Upper lobe of right lung (tissue), 1 donor: ENCODE measurements at regions not wholly inside any gene's neighbourhood (a gene's known extent, or its start where the extent isn't known, plus 50 kb on each side); places are given as distances from the start of the nearest gene placed in this dataset.

ENCODE experiments used
- ATAC-seq: fragments of 200-7000 bp; cut with Tn5 transposase; one replicate; pipeline ENCODE4 v1.9.1; 2020; ENCODE audit warnings: mild to moderate bottlenecking, moderate library complexity
- DNase-seq: peaks from one replicate; pipeline ENCODE4 v3.0.0-alpha.2; 2020
- H3K27ac ChIP-seq: fragments of 200-600 bp; one replicate; pipeline ENCODE4 v1.8.0; 2022
- H3K27me3 ChIP-seq: fragments of 200-600 bp; one replicate; pipeline ENCODE4 v1.8.0; 2022; ENCODE audit warnings: mild to moderate bottlenecking
- H3K36me3 ChIP-seq: fragments of 200-600 bp; one replicate; pipeline ENCODE4 v1.8.0; 2022
- H3K4me1 ChIP-seq: fragments of 200-600 bp; one replicate; pipeline ENCODE4 v1.8.0; 2022
- H3K4me3 ChIP-seq: fragments of 200-600 bp; one replicate; pipeline ENCODE4 v1.8.0; 2022; ENCODE audit warnings: mild to moderate bottlenecking
- H3K9me3 ChIP-seq: fragments of 200-600 bp; one replicate; pipeline ENCODE4 v1.8.0; 2022
- intact Hi-C: fragments of 100-400 bp; cut with DNase I; formaldehyde crosslinking; loops from one replicate; pipeline ENCODE4 v1.11.0; 2022
- TF ChIP-seq, protein P1 (sequence below): fragments of 200-600 bp; IDR thresholded peaks from one replicate; pipeline ENCODE4 v1.8.0; 2022; ENCODE audit warnings: antibody characterized with exemption
- donor health status: DM: no; HTN: yes; CAD: no; lungs with severe emphysema.

DNA sequence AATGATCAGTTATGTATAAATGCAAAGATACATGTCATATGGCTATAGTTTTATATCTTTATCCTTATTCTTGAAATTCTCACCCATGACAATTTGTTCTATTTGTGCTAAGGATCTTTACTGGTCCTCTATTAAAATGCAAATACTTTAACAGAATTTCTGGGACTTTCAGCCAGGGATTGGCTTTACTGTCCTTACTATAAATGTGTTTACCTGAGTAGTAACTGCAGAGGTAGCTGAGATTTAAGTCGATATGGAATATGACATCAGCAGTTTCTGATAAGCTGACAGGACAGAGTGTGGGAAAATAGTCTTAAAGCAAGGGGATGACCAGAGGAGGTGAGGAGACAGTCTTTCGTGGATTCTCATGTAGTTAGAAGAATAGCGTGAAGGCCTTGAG is 206.4 kb downstream of the DIO2 start:
- TF ChIP-seq, protein P1, sequence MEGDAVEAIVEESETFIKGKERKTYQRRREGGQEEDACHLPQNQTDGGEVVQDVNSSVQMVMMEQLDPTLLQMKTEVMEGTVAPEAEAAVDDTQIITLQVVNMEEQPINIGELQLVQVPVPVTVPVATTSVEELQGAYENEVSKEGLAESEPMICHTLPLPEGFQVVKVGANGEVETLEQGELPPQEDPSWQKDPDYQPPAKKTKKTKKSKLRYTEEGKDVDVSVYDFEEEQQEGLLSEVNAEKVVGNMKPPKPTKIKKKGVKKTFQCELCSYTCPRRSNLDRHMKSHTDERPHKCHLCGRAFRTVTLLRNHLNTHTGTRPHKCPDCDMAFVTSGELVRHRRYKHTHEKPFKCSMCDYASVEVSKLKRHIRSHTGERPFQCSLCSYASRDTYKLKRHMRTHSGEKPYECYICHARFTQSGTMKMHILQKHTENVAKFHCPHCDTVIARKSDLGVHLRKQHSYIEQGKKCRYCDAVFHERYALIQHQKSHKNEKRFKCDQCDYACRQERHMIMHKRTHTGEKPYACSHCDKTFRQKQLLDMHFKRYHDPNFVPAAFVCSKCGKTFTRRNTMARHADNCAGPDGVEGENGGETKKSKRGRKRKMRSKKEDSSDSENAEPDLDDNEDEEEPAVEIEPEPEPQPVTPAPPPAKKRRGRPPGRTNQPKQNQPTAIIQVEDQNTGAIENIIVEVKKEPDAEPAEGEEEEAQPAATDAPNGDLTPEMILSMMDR = no peak
- H3K4me1 ChIP-seq = no peaks in the 10 kb centered on the region
- H3K4me3 ChIP-seq = no peak overlapping the region
- H3K27ac ChIP-seq = no peak overlapping the region
- DNase-seq (no peak), ATAC-seq (no peak)
- intact Hi-C loops = no loop called here
- no peaks in the 10 kb centered on the region for H3K36me3 ChIP-seq
- no peaks in the 10 kb centered on the region for H3K27me3 ChIP-seq
- no peaks in the 10 kb centered on the region for H3K9me3 ChIP-seq

DNA sequence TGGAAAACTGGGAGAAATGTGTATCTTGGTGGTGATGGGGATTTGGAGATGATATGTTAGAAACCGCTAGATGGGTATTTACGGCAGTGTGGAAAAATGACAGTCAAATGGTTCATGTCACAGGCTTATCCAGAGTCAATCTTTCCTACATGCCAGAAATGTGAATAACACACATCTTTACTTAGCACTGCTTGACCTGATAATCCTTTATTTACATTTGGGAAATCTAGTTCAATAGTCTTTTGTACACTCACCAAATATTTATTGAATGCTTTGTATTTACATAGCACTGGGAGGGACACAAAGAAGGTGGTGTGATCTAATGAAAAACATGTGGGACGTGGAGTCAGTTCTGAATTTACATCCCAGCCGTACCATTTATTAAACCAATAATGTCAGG is 208.2 kb downstream of the DIO2 start:
- no peak overlapping the region for H3K27ac ChIP-seq
- H3K4me1 ChIP-seq = no peaks in the 10 kb centered on the region
- no peaks in the 10 kb centered on the region for H3K36me3 ChIP-seq
- H3K9me3 ChIP-seq = no peaks in the 10 kb centered on the region
- DNase-seq = no peak
- TF ChIP-seq, protein P1 = no peak
- no peak for ATAC-seq
- no peak overlapping the region for H3K4me3 ChIP-seq
- intact Hi-C loops = no loop called here
- no peaks in the 10 kb centered on the region for H3K27me3 ChIP-seq

DNA sequence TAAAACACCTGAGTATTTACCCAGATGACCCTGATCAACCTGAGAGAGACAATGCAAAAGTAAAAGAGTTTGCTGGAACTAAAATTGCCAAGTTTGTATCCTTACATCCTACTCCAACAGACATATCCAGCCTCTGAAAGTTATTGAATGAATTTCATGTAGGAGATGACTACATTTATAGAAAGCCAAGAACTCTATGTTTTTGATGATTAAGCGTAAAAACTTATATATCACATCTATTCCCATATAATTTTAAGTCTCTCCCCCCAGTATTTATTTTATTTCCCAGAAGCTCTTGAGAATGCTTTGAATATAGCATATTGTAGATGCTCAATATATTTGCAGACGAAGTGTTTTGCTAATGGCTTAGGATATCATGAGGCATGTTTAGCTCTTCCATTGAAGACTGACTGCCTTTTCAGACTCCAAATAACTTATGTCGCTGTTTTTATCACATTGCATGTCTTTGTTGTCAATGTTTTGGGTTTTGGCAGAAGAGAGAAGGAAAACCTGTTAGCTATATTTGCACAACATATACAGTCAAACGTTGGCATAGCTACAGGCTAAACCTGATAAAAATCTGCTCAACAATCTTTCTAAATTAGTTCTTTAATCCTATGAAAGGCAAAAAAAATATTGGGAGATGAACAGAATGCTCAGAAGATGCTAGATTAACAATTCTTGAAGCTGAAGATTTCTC is 213.6 kb downstream of the DIO2 start:
- DNase-seq = no peak
- no peak for ATAC-seq
- TF ChIP-seq, protein P1 = no peak
- H3K4me3 ChIP-seq = no peak overlapping the region
- no peaks in the 10 kb centered on the region for H3K9me3 ChIP-seq
- H3K27ac ChIP-seq = no peak overlapping the region
- H3K4me1 ChIP-seq = no peaks in the 10 kb centered on the region
- no peaks in the 10 kb centered on the region for H3K27me3 ChIP-seq
- intact Hi-C loops = no loop called here
- H3K36me3 ChIP-seq = no peaks in the 10 kb centered on the region

DNA sequence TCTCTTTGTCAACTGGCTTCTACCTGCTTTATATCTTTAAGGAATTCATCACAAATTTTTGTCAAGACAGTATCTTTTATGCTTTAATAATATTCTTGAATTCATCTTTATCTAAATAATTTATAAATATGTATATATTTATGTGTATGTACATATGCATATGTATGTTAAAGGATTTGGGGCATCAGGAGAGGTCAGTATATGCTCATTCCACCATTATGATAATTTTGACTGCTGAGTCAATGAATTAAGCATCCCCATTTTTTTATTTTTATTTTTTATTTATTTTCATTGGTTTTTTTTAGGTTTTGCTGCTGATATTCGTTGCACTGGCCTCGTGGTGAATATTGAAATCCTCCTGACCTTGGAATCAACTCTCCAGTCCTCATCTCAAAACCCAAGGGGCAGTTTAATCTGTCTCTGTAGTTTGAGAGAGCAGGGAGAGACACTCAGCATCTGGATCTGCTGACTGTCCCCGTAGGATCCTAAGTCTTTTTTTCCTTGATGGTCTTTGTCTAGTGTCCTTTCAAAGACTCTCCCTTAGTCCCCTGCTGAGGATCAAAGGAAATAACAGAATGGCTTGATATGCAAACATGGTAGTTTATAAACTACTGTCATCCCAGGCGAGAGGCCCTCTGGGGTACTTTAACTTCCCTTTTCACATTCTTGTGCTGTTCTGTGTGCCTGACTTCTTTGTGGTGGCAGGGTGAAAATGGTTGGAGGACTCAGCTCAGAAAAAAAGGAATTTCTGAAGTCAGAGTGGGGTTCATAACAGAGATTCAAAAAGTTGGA is 218.7 kb downstream of the DIO2 start:
- Histone ChIP-seq H3K27me3 (no peaks in the 10 kb centered on the region), H3K4me1 (no peaks in the 10 kb centered on the region), H3K4me3 (no peak overlapping the region), H3K27ac (no peak overlapping the region), H3K9me3 (no peaks in the 10 kb centered on the region), H3K36me3 (no peaks in the 10 kb centered on the region)
- ATAC-seq = no peak
- DNase-seq = no peak
- intact Hi-C loops = no loop called here
- TF ChIP-seq, protein P1 = no peak

DNA sequence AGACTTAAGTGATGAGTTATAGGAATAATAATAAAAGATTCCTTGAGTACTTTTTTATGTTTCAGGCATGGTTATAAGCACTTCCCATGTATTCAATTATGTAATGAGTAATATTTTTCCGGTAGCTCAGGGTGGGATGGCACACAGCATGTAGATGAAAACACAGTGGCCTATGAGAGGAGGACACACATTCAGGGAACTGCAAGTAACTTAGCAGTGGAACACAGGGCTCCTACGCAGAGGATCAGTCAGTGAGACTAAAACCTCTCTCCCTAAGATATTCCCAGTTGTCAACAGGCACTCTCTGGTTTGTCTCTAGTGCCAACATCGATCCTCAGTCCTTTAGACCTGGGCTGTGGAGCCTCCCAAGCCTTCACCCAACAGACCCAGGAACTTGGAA is 219.4 kb downstream of the DIO2 start:
- ATAC-seq (no peak), DNase-seq (no peak)
- intact Hi-C loops = no loop called here
- H3K4me3 ChIP-seq = no peak overlapping the region
- no peaks in the 10 kb centered on the region for H3K9me3 ChIP-seq
- TF ChIP-seq, protein P1 = no peak
- no peaks in the 10 kb centered on the region for H3K4me1 ChIP-seq
- no peaks in the 10 kb centered on the region for H3K27me3 ChIP-seq
- no peak overlapping the region for H3K27ac ChIP-seq
- no peaks in the 10 kb centered on the region for H3K36me3 ChIP-seq
